Osteocyte (in vitro differentiated cells): ENCODE measurements at regions not wholly inside any gene's neighbourhood (a gene's known extent, or its start where the extent isn't known, plus 50 kb on each side); places are given as distances from the start of the nearest gene placed in this dataset.

Source experiments
- DNase-seq: peaks from one replicate; pipeline ENCODE4 v3.0.0; 2021; ENCODE audit warnings: mixed read lengths; ENCODE audit not compliant: unreplicated experiment; ENCODE audit errors: extremely low spot score
- H3K27ac Mint-ChIP-seq: one replicate; pipeline ENCODE4 v1.8.0; 2021; ENCODE audit warnings: mild to moderate bottlenecking, mixed read lengths; ENCODE audit not compliant: unreplicated experiment
- H3K27me3 Mint-ChIP-seq: one replicate; pipeline ENCODE4 v1.8.0; 2021; ENCODE audit warnings: mixed read lengths; ENCODE audit not compliant: unreplicated experiment
- H3K36me3 Mint-ChIP-seq: one replicate; pipeline ENCODE4 v1.8.0; 2021; ENCODE audit warnings: mixed read lengths; ENCODE audit not compliant: unreplicated experiment
- H3K4me1 Mint-ChIP-seq: one replicate; pipeline ENCODE4 v1.8.0; 2021; ENCODE audit warnings: mixed read lengths; ENCODE audit not compliant: unreplicated experiment
- H3K4me3 Mint-ChIP-seq: one replicate; pipeline ENCODE4 v1.8.0; 2021; ENCODE audit warnings: mild to moderate bottlenecking, moderate library complexity, mixed read lengths; ENCODE audit not compliant: unreplicated experiment
- H3K9me3 Mint-ChIP-seq: one replicate; pipeline ENCODE4 v1.8.0; 2021; ENCODE audit warnings: mixed read lengths; ENCODE audit not compliant: unreplicated experiment
- TF ChIP-seq, protein P1 (sequence below): fragments of 200-600 bp; sonication (generic); IDR thresholded peaks from 2 replicates; pipeline ENCODE4 v1.5.0; 2021; ENCODE audit warnings: antibody characterized with exemption, mild to moderate bottlenecking, moderate library complexity

DNA sequence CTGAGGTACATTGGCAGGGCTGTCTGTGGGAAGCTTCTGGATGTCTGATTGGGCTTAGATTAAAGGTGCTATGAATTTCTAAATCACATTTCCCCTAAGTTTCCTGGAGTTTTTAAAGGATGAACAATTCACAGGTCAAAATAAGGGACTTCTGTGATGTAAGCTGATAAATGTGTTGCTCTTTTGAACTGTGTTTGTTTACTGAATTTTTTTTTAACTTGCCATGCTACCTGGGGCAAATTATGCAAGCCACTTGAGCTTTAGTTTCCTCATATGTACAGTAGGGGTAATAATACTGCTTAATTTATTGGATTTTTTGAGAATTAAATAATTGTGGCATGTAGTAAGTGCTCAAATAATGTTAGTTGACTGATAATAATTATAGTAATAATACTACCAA is 52.8 kb upstream of the CCDC91 start:
- Mint-ChIP-seq H3K27ac (no peak overlapping the region), H3K27me3 (no peaks in the 10 kb centered on the region), H3K9me3 (no peaks in the 10 kb centered on the region), H3K36me3 (no peaks in the 10 kb centered on the region), H3K4me1 (peaks cover 13% of the 10 kb centered on the region), H3K4me3 (no peak overlapping the region)
- TF ChIP-seq, protein P1, sequence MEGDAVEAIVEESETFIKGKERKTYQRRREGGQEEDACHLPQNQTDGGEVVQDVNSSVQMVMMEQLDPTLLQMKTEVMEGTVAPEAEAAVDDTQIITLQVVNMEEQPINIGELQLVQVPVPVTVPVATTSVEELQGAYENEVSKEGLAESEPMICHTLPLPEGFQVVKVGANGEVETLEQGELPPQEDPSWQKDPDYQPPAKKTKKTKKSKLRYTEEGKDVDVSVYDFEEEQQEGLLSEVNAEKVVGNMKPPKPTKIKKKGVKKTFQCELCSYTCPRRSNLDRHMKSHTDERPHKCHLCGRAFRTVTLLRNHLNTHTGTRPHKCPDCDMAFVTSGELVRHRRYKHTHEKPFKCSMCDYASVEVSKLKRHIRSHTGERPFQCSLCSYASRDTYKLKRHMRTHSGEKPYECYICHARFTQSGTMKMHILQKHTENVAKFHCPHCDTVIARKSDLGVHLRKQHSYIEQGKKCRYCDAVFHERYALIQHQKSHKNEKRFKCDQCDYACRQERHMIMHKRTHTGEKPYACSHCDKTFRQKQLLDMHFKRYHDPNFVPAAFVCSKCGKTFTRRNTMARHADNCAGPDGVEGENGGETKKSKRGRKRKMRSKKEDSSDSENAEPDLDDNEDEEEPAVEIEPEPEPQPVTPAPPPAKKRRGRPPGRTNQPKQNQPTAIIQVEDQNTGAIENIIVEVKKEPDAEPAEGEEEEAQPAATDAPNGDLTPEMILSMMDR = no peak
- DNase-seq = no peak

DNA sequence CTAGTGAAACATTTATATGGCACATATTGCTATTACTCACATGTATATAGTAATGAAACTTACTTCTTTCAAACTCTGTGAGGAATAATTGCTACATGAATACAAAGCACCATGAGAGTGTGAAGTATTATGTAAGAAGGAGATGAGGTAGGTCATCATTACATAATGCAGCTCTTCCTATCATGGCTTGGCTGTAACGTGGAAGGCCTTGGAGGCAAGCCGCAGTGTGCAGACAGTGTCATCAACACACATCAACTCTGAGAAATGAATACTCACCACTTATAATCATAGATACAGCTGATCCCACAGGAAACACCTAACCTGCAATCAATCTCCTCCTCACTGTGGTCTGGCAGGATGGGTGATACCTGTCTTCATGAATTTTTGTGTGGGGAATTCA is 49.9 kb upstream of the CCDC91 start:
- peaks cover 11% of the 10 kb centered on the region for H3K4me1 Mint-ChIP-seq
- DNase-seq = no peak
- TF ChIP-seq, protein P1 = no peak
- H3K4me3 Mint-ChIP-seq = no peak overlapping the region
- H3K27me3 Mint-ChIP-seq = no peaks in the 10 kb centered on the region
- no peak overlapping the region for H3K27ac Mint-ChIP-seq
- H3K36me3 Mint-ChIP-seq = no peaks in the 10 kb centered on the region
- no peaks in the 10 kb centered on the region for H3K9me3 Mint-ChIP-seq
